M059J (cell line): ENCODE measurements at regions not wholly inside any gene's neighbourhood (a gene's known extent, or its start where the extent isn't known, plus 50 kb on each side); places are given as distances from the start of the nearest gene placed in this dataset.
"Not testable (repeated sequence)": the region's sequence is repeated elsewhere in the genome, so short reads cannot be mapped to it uniquely, and the experiment has no call there.

Source experiments
- DNase-seq: peaks from one replicate; pipeline ENCODE4 v3.0.0-alpha.2; 2012; ENCODE audit warnings: low read depth

DNA sequence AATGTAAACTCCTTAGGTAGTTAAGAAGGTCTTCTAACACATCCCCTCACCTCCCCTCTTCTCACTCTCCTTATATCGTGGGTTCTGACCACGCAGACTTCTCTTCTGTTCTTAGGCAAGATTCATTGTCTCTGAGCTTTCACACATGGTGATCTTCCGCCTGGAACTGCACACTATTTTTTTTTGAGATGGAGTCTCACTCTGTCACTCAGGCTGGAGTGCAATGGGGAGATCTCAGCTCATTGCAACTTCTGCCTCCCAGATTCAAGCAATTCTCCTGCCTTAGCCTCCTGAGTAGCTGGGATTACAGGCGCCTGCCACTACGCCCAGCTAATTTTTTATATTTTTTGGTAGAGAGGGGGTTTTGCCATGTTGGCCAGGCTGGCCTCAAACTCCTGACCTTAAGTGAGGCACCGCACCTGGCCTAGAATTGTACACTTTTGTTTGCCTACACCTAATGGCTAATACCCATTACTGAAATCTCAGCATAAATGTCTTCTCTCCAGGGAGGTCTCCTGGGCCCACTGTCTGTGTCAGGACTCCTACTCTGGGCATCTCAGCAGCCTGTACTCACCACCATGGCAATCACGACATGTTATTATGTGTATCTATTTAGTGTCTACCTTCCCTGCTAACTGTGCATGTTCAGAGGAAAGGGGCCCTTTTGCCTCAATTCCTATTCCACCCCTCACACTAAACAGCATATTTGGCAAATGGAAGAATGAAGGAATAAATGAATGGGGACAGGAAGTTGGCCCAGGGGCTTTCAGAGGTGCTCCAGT, 646.3 kb upstream of the DPP6 start:
- DNase-seq: no peak

DNA sequence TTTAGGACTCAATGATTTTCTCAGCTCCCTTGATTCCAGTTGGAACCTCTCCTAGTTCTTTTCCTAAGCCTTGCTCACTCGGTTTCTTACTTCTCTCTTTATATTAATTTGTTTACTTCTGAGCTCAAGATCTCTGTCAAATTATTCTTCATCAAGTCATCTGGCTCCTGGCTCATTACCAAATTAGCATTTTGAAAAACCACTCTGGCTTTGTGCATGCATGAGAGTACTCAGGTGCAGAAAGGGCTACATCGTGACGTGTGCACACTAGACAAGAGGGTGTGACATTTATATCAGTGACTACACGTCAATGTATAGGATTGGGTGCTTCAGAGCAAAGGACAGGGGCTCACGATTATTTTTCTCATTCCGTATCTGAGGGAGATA, 645.7 kb upstream of the DPP6 start:
- DNase-seq: no peak

DNA sequence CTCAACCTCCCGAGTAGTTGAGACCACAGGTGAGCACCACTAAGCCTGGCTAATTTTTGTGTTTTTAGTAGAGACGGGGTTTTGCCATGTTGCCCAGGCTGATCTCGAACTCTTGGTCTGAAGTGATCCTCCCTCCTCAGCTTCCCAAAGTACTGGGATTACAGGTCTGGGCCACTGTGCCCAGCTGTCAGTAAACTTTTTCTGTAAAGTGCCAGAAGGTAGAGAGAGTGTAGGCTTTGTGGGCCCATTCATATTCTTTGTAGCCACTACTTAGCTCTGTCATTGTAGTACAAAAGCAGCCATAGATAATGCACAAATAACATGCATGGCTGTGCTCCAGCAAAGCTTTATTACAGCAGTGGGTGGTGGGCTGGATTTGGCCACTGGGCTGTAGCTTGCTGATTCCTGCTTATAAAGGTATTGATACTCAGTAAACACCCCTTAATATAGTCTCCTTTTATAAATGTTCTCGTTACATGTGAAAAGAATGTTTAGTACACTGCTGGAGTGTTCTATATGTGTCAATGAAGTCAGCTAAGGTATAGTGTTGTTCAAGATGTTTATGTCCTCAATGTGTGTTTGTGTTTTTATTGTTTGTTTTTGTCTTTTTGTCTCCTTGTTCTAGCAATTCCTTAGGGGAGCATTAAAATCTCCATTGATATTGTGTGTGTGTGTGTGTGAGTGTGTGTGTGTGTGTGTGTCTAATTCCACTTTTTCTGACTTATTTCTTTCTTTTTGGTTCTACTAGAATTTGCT, 644.7 kb upstream of the DPP6 start:
- DNase-seq: no peak

- DNase-seq: no peak
These were observed 643.5 kb upstream of the DPP6 start for GRCh38 chr7:153408360-153409335.

DNA sequence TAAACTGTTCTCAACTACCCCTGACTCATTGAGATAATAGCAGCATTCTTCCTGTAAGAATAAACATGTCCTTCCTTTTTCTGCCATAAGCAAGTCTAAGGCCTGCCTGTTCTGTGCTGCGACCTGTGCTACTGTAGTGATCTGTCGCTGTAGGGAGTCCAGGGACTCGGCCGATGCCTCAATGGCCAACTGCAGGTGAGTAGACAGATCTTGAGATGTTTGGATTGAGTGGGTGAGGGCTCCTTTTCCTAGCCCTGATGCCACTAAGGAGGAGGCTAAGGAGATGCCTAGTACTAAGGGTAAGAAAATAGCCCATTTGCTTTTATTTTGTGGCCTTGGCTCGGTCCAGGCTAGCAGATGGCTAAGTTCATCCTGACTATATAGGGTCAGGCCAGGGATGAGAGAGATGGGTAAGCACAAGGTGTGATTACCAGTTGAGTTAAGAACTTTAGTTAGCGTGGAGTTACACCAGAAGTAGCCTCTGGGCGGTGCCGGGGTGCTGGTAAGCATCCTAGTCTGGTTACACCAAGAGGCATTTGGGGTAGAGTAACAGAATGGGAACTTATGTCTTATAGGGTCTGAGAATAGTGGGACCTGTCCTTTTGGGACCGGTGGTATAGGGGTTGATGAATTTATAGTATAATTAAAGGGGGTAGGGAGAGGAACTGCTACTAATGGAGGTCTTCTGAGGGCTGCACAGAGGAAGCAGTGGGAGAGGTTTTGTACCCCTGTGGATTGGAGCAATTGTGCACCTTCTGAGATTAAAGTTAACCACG, 642.4 kb upstream of the DPP6 start:
- not testable (repeated sequence) for DNase-seq

DNA sequence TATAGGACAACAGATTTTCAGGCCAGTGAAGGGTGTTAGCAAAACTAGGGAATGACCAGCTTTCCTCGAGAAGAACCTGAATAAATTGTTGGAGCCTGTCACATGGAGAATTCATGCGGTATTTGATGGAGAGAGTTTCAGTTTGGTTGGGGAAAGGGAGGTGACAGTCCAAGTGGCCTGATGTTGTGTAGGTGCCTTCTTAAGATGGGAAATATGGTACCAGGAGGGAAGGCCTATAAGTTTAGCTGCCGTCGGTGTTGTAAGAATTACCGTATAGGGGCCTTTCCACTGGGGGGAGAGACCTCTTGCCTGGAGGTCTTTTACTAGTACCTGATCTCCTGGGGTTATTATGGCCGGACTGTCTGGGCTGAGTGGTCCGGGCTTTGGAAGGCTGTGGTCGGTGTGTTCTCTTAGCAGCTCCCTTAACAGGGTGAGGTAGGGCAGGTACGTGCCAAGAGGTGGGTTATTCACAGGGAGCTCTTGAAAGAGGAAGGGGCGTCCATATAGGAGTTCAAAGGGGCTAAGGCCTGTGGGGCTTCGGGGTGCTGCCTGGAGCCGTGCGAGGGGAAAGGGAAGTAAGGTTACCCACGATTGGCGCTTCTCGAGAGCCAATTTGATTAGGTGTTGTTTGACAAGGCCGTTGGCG, 641.1 kb upstream of the DPP6 start:
- not testable (repeated sequence) for DNase-seq

GRCh38 chr7:153412114-153412823, 639.9 kb upstream of the DPP6 start:
- not testable (repeated sequence) for DNase-seq

DNA sequence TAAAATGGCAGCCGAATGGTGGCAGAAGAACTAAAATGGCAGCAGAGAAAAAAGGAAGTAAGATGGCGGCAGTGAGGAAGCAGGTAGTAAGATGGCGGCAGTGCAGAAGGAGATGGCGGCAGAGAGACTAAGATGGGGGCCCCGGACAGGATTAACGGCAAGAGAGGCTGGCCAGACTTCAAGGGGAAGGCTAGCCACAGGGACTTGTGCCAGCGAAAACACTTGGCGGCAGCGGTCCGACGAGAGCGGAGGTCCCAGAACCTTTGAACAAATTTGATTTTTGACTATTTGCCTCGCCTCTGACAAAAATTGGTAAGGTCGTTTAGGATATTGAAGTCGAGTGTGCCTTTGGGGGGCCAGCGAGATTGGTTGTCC, 639.4 kb upstream of the DPP6 start:
- not testable (repeated sequence) for DNase-seq

DNA sequence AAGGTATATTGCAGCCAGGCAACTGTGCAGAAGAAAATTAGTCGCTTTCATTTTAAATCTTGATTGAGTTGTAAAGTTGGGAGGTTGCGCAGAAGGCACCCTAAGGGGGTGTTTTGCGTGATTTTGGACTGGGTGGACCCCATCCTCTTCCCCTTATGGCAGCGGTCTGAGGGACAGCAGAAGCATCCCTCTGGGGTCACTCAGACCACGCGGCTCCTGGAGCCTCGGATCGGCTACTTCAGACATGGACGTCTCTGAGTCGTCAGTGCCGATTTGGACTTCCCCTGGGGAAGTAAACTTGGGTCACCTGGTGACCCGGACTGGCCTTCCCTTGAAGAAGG, 639.0 kb upstream of the DPP6 start:
- no peak for DNase-seq

GRCh38 chr7:153413540-153414287, 638.5 kb upstream of the DPP6 start:
- no peak for DNase-seq

DNA sequence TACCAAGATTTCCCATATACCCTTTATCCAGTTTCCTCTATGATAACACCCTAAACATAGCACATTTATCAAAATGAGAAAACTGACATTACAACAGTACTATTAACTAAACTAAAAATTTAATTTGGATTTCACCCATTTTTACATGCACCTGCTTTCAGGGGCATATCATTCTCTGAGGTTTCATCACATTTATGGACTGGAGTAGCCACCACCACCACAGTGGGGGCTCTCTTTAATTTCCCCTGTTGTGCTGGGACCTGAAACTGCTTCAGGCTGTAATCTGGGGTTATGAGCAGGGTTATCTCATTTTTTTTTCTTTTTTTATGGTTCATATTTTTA, 637.9 kb upstream of the DPP6 start:
- DNase-seq: no peak

DNA sequence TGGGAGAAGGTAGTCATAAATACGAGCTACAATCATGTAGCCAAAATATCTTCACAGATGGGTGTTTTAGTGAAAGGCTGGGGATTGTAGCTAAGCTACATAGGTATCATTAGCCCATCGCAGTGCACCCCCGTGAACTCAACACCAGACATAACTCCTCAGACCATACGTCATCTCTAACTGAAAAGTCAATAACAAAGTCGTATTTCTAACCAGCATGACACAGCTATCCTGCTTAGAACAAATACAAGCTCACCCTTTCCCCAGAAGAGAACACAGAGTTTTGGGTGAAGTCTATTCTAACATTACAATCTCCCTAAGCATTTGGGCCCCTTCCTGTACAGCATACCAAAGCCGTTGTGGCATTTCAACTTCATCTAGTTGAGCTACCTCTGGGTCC, 636.6 kb upstream of the DPP6 start:
- DNase-seq: no peak

GRCh38 chr7:153422291-153423209, 629.6 kb upstream of the DPP6 start:
- no peak for DNase-seq

DNA sequence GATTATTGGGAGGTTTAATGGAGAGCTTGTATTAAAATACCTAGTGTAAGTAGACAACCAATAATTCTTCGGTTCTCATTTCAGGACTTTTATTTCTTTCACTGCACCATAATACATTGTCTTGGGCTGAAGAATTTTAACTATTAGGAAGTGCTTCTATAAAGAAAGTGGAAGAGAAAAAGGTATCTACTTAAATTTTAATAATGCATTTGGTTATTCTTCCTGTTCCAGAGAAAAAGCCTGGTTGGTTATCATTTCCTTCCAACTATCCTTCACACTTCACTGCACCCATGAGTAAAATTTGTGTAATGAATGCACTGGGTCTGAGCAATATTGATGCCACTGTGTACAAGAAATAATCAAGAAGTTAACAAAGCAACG, 629.0 kb upstream of the DPP6 start:
- DNase-seq: no peak

GRCh38 chr7:153430931-153431330, 621.3 kb upstream of the DPP6 start:
- no peak for DNase-seq

- no peak for DNase-seq
These were observed 620.1 kb upstream of the DPP6 start for GRCh38 chr7:153432063-153432462.

- DNase-seq: no peak
These were observed 619.0 kb upstream of the DPP6 start for GRCh38 chr7:153433223-153433622.

DNA sequence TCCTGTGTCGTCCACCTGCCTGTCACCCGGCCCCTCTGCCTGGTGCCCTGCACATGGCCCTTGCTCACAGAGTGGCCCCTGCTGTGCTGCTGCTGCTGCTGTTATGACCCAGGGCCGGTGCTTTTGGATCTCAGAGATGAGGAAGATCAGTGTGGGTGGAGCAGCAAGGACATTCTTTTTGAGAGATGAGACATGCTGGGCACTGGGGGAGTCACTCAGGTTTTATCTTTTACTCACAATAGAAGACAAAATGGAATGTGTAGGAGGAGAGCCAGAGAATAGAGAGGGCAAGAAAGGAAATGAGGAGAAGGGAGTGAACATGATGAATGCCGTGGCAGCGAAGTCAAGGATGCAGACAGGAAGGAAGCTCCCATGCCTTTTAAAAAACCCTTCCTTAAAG, 611.5 kb upstream of the DPP6 start:
- no peak for DNase-seq
